ENCODE measurements at regions not wholly inside any gene's neighbourhood (a gene's known extent, or its start where the extent isn't known, plus 50 kb on each side); places are given as distances from the start of the nearest gene placed in this dataset.

GRCh38 chr4:112947616-112948015 lies 101.8 kb upstream of the ANK2 start:
- Histone ChIP-seq H3K4me3 (no peak overlapping the region), H3K4me1 (replicated peaks) (no peaks in the 10 kb centered on the region), H3K9me3 (no peaks in the 10 kb centered on the region), H3K36me3 (no peaks in the 10 kb centered on the region), H3K27me3 (replicated peaks; ENCODE audit: insufficient read depth) (no peaks in the 10 kb centered on the region), H3K27ac (no peak overlapping the region)
- intact Hi-C loops (cut with DNase I): no loop called here
- TF ChIP-seq POLR2AphosphoS5 (IDR thresholded peaks at IDR 0.05) (no peak), POLR2A (IDR thresholded peaks at IDR 0.05) (no peak), CTCF (IDR thresholded peaks at IDR 0.05) (no peak)
- WGBS: 79% methylated on average over 2 of the region's 2 CpGs
- DNase-seq (ENCODE audit: low spot score): no peak

GRCh38 chr4:112951362-112952312 lies 97.8 kb upstream of the ANK2 start:
- no peaks in the 10 kb centered on the region for H3K27me3 ChIP-seq (replicated peaks; ENCODE audit: insufficient read depth)
- H3K9me3 ChIP-seq: no peaks in the 10 kb centered on the region
- TF ChIP-seq CTCF (IDR thresholded peaks at IDR 0.05) (peak in 2 of 4 experiments; percentile 16 to 39), POLR2A (IDR thresholded peaks at IDR 0.05) (no peak)
- intact Hi-C loops (cut with DNase I): no loop called here
- DNase-seq (ENCODE audit: low spot score): no peak
- WGBS: 41% methylated on average over 6 of the region's 6 CpGs
- no peak overlapping the region for H3K4me3 ChIP-seq
- H3K4me1 ChIP-seq (replicated peaks): no peaks in the 10 kb centered on the region
- no peak overlapping the region for H3K27ac ChIP-seq
- no peaks in the 10 kb centered on the region for H3K36me3 ChIP-seq

- TF ChIP-seq POLR2AphosphoS5 (IDR thresholded peaks at IDR 0.05): no peak
- no peak for TF ChIP-seq POLR2A (IDR thresholded peaks at IDR 0.05)
- no peak for TF ChIP-seq CTCF (IDR thresholded peaks at IDR 0.05)
- intact Hi-C loops (cut with DNase I): no loop called here
- Histone ChIP-seq H3K9me3 (no peaks in the 10 kb centered on the region), H3K27ac (no peak overlapping the region), H3K4me3 (no peak overlapping the region), H3K36me3 (no peaks in the 10 kb centered on the region), H3K4me1 (replicated peaks) (no peaks in the 10 kb centered on the region), H3K27me3 (replicated peaks; ENCODE audit: insufficient read depth) (no peaks in the 10 kb centered on the region)
- DNase-seq (ENCODE audit: low spot score): no peak
- 40% methylated on average over 1 of the region's 1 CpG for WGBS
Observed at GRCh38 chr4:112952313-112952700, 97.1 kb upstream of the ANK2 start.

GRCh38 chr4:112953262-112953661 lies 96.2 kb upstream of the ANK2 start:
- no peak overlapping the region for H3K4me3 ChIP-seq
- DNase-seq (ENCODE audit: low spot score): no peak
- 52% methylated on average over 3 of the region's 3 CpGs for WGBS
- H3K9me3 ChIP-seq: no peaks in the 10 kb centered on the region
- intact Hi-C loops (cut with DNase I): no loop called here
- no peaks in the 10 kb centered on the region for H3K36me3 ChIP-seq
- TF ChIP-seq CTCF (IDR thresholded peaks at IDR 0.05) (no peak), POLR2A (IDR thresholded peaks at IDR 0.05) (no peak), POLR2AphosphoS5 (IDR thresholded peaks at IDR 0.05) (no peak)
- no peaks in the 10 kb centered on the region for H3K27me3 ChIP-seq (replicated peaks; ENCODE audit: insufficient read depth)
- no peaks in the 10 kb centered on the region for H3K4me1 ChIP-seq (replicated peaks)
- H3K27ac ChIP-seq: no peak overlapping the region

GRCh38 chr4:112954286-112954685 lies 95.2 kb upstream of the ANK2 start:
- intact Hi-C loops (cut with DNase I): no loop called here
- no peaks in the 10 kb centered on the region for H3K9me3 ChIP-seq
- H3K4me1 ChIP-seq (replicated peaks): no peaks in the 10 kb centered on the region
- no peak for TF ChIP-seq CTCF (IDR thresholded peaks at IDR 0.05)
- TF ChIP-seq POLR2A (IDR thresholded peaks at IDR 0.05): no peak
- no peak for TF ChIP-seq POLR2AphosphoS5 (IDR thresholded peaks at IDR 0.05)
- no peak for DNase-seq (ENCODE audit: low spot score)
- no peaks in the 10 kb centered on the region for H3K36me3 ChIP-seq
- 40% methylated on average over 1 of the region's 1 CpG for WGBS
- no peak overlapping the region for H3K27ac ChIP-seq
- no peak overlapping the region for H3K4me3 ChIP-seq
- no peaks in the 10 kb centered on the region for H3K27me3 ChIP-seq (replicated peaks; ENCODE audit: insufficient read depth)

All from prostate gland (tissue), 2 donors.